ENCODE measurements at regions not wholly inside any gene's neighbourhood (a gene's known extent, or its start where the extent isn't known, plus 50 kb on each side); places are given as distances from the start of the nearest gene placed in this dataset.

DNA sequence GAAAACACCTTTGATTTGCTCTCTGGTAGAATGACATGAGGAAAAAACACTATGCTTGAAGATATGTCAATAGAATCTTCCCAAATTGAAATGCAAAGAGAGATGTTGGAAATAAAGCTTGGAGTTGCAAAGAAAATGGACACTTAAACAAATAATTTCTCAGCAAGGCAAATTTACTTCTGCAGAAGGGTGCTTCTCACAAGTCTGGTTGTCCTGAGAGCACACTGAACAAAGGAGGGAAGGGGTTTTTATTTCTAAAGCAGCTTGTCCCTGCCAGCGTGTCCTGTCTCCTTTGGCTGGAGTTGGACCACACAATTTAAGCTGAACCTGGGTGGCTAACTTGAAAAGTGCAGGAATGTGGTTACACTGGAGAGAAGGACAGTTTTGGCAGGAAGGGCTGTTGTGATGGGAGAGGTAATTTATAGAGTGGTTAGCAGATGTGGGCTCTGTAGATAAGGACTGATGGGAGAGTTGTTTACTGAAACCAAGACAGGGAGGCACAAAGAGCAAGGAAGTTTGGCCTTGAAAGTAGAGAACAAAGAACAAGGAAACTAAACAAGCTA, 454.6 kb upstream of the EYS start:
- TF ChIP-seq JUNB (CRISPR knock-in tag; conservative IDR thresholded peaks at IDR 0.05) (no peak), SP1 (CRISPR knock-in tag; IDR thresholded peaks at IDR 0.05) (no peak), TCF7L2 (IDR thresholded peaks at IDR 0.05; ENCODE audit: low read depth, low read length) (no peak), ETV6 (IDR thresholded peaks at IDR 0.05; ENCODE audit: borderline replicate concordance in 1 of 2, low read depth in 2 of 2, low read length in 1 of 2) (no peak), ETV6 (CRISPR knock-in tag; IDR thresholded peaks at IDR 0.05; ENCODE audit: borderline replicate concordance) (no peak), ESRRB (CRISPR knock-in tag; IDR thresholded peaks at IDR 0.05; ENCODE audit: borderline replicate concordance) (no peak), EGR1 (conservative IDR thresholded peaks at IDR 0.05) (no peak), POLR2A (conservative IDR thresholded peaks at IDR 0.05) (no peak)
- TF ChIP-seq, protein P1, sequence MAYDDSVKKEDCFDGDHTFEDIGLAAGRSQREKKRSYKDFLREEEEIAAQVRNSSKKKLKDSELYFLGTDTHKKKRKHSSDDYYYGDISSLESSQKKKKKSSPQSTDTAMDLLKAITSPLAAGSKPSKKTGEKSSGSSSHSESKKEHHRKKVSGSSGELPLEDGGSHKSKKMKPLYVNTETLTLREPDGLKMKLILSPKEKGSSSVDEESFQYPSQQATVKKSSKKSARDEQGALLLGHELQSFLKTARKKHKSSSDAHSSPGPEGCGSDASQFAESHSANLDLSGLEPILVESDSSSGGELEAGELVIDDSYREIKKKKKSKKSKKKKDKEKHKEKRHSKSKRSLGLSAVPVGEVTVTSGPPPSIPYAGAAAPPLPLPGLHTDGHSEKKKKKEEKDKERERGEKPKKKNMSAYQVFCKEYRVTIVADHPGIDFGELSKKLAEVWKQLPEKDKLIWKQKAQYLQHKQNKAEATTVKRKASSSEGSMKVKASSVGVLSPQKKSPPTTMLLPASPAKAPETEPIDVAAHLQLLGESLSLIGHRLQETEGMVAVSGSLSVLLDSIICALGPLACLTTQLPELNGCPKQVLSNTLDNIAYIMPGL (CRISPR knock-in tag; IDR thresholded peaks at IDR 0.05), result no peak
- TF ChIP-seq, protein P2, sequence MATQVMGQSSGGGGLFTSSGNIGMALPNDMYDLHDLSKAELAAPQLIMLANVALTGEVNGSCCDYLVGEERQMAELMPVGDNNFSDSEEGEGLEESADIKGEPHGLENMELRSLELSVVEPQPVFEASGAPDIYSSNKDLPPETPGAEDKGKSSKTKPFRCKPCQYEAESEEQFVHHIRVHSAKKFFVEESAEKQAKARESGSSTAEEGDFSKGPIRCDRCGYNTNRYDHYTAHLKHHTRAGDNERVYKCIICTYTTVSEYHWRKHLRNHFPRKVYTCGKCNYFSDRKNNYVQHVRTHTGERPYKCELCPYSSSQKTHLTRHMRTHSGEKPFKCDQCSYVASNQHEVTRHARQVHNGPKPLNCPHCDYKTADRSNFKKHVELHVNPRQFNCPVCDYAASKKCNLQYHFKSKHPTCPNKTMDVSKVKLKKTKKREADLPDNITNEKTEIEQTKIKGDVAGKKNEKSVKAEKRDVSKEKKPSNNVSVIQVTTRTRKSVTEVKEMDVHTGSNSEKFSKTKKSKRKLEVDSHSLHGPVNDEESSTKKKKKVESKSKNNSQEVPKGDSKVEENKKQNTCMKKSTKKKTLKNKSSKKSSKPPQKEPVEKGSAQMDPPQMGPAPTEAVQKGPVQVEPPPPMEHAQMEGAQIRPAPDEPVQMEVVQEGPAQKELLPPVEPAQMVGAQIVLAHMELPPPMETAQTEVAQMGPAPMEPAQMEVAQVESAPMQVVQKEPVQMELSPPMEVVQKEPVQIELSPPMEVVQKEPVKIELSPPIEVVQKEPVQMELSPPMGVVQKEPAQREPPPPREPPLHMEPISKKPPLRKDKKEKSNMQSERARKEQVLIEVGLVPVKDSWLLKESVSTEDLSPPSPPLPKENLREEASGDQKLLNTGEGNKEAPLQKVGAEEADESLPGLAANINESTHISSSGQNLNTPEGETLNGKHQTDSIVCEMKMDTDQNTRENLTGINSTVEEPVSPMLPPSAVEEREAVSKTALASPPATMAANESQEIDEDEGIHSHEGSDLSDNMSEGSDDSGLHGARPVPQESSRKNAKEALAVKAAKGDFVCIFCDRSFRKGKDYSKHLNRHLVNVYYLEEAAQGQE (IDR thresholded peaks at IDR 0.05; ENCODE audit: borderline replicate concordance), result no peak
- TF ChIP-seq, protein P2 (CRISPR knock-in tag; IDR thresholded peaks at IDR 0.05; ENCODE audit: low read depth), result no peak
- TF ChIP-seq, protein P3, sequence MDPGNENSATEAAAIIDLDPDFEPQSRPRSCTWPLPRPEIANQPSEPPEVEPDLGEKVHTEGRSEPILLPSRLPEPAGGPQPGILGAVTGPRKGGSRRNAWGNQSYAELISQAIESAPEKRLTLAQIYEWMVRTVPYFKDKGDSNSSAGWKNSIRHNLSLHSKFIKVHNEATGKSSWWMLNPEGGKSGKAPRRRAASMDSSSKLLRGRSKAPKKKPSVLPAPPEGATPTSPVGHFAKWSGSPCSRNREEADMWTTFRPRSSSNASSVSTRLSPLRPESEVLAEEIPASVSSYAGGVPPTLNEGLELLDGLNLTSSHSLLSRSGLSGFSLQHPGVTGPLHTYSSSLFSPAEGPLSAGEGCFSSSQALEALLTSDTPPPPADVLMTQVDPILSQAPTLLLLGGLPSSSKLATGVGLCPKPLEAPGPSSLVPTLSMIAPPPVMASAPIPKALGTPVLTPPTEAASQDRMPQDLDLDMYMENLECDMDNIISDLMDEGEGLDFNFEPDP (CRISPR knock-in tag; IDR thresholded peaks at IDR 0.05), result no peak
- TF ChIP-seq, protein P4, sequence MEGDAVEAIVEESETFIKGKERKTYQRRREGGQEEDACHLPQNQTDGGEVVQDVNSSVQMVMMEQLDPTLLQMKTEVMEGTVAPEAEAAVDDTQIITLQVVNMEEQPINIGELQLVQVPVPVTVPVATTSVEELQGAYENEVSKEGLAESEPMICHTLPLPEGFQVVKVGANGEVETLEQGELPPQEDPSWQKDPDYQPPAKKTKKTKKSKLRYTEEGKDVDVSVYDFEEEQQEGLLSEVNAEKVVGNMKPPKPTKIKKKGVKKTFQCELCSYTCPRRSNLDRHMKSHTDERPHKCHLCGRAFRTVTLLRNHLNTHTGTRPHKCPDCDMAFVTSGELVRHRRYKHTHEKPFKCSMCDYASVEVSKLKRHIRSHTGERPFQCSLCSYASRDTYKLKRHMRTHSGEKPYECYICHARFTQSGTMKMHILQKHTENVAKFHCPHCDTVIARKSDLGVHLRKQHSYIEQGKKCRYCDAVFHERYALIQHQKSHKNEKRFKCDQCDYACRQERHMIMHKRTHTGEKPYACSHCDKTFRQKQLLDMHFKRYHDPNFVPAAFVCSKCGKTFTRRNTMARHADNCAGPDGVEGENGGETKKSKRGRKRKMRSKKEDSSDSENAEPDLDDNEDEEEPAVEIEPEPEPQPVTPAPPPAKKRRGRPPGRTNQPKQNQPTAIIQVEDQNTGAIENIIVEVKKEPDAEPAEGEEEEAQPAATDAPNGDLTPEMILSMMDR (IDR thresholded peaks at IDR 0.05 in 2 of 3, conservative IDR thresholded peaks at IDR 0.05 in 1 of 3; ENCODE audit: insufficient read depth in 2 of 3, low read depth in 1 of 3, low read length in 3 of 3), result no peak

All from K562 (cell line).